ENCODE measurements at regions not wholly inside any gene's neighbourhood (a gene's known extent, or its start where the extent isn't known, plus 50 kb on each side); places are given as distances from the start of the nearest gene placed in this dataset.

DNA sequence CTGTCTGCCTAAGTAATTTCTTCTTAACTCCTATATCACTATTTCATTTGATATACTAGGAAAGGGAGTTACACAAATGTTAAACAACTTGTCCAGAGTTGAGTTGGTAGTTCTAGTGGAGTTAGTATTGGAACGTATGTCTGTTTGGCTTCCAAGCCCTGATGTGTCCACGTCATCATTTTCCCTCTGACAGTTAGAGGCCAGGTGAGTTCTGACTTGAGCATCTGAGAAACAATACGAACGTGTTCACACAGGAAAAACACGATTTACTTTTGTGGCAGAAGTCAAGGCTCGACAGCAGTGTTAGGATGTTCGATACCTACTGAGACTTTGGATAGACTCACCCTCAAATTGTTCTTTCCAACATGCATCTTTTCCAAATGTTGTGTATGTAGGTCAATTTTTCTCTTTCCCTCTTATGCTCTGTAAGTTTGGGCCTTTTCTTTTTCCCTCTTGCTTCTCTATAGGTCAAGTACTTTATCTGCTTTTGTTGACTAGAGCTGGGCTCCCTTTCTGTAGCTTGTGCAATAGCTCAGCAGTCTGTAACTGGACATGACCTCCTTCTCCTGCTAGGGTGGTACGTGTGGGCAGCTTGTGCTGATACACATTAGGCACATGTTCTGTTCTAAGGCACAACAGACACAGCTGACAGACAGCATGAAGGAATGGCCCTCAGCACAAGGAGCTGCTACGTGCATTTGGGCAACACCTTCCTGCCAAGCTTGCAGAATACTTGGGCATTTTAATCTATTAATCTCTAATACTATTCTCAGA is 222.9 kb downstream of the PTEN start:
- TF ChIP-seq, protein P1, sequence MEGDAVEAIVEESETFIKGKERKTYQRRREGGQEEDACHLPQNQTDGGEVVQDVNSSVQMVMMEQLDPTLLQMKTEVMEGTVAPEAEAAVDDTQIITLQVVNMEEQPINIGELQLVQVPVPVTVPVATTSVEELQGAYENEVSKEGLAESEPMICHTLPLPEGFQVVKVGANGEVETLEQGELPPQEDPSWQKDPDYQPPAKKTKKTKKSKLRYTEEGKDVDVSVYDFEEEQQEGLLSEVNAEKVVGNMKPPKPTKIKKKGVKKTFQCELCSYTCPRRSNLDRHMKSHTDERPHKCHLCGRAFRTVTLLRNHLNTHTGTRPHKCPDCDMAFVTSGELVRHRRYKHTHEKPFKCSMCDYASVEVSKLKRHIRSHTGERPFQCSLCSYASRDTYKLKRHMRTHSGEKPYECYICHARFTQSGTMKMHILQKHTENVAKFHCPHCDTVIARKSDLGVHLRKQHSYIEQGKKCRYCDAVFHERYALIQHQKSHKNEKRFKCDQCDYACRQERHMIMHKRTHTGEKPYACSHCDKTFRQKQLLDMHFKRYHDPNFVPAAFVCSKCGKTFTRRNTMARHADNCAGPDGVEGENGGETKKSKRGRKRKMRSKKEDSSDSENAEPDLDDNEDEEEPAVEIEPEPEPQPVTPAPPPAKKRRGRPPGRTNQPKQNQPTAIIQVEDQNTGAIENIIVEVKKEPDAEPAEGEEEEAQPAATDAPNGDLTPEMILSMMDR (IDR thresholded peaks at IDR 0.05), result no peak
- TF ChIP-seq POLR2A (IDR thresholded peaks at IDR 0.05), result no peak
- H3K27me3 ChIP-seq, result no peaks in the 10 kb centered on the region
- no peak overlapping the region for H3K27ac ChIP-seq
- H3K36me3 ChIP-seq, result no peaks in the 10 kb centered on the region
- H3K9me3 ChIP-seq, result no peaks in the 10 kb centered on the region
- no peak for DNase-seq
- H3K4me1 ChIP-seq, result no peaks in the 10 kb centered on the region
- no peak overlapping the region for H3K4me3 ChIP-seq

DNA sequence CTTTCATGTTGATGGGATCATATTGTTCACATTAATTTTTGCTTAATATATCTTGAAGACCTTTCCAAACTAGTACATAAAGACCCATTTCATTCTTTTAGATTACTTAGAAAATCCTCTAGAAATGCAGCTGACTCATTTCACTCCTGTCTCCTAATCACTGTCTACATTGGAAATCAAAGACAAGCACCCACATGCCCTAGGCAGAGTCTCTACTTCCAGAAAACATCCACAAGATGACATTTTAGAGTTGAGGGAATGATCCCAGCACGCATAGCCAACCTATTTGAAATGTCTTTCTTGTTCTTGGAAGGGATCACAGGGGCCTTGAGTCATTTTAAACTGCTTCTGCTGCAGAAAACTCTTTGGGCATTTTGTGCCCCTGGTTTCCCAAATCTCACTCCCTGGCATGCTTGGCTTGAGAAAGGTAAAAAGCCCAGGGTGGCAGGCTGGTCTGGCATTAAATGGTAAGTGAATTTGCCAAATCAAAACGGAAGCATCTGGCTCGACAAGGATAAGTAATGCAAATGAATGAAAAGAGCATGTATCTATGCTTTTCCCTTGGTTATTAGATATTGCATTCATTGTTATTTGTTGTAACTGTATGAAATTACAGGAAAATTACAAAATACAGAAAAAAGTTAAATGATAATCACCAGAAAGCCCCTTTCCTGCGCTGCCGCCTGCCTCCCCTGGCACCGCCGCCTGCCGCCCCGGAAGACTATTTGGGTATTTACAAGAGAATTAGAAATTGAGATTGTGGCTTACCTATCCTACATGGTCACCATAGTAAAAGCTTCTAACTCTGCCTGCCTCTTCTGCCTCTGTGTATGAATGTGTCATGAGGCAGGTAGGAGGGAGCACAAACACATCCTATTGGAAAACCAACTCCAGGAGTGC is 225.3 kb downstream of the PTEN start:
- Histone ChIP-seq H3K4me3 (no peak overlapping the region), H3K27me3 (no peaks in the 10 kb centered on the region), H3K4me1 (no peaks in the 10 kb centered on the region), H3K27ac (no peak overlapping the region), H3K36me3 (no peaks in the 10 kb centered on the region), H3K9me3 (no peaks in the 10 kb centered on the region)
- DNase-seq, result no peak
- TF ChIP-seq, protein P1 (IDR thresholded peaks at IDR 0.05), result no peak
- no peak for TF ChIP-seq POLR2A (IDR thresholded peaks at IDR 0.05)

DNA sequence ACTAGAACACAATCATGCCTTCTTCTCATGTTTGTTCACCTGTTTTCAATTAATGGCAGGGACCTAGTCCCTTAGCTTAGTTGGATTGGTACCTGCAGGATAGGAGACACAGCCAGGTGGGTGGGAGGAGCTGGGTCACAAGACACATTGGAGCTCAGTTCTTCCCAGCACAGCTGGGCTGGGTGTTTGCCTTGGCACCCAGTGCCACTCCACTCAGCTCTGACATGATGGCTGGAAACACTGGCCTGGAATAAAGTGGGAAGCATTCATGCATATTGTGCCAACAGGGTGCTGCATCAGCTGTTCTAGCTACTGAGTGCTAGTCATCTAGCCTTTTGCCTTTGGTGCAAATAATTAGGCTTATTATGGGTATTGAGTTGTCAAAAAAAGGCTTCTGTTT is 226.1 kb downstream of the PTEN start:
- H3K27me3 ChIP-seq, result no peaks in the 10 kb centered on the region
- no peaks in the 10 kb centered on the region for H3K4me1 ChIP-seq
- TF ChIP-seq, protein P1 (IDR thresholded peaks at IDR 0.05), result no peak
- TF ChIP-seq POLR2A (IDR thresholded peaks at IDR 0.05), result no peak
- no peaks in the 10 kb centered on the region for H3K36me3 ChIP-seq
- DNase-seq, result no peak
- no peak overlapping the region for H3K4me3 ChIP-seq
- H3K27ac ChIP-seq, result no peak overlapping the region
- H3K9me3 ChIP-seq, result no peaks in the 10 kb centered on the region

DNA sequence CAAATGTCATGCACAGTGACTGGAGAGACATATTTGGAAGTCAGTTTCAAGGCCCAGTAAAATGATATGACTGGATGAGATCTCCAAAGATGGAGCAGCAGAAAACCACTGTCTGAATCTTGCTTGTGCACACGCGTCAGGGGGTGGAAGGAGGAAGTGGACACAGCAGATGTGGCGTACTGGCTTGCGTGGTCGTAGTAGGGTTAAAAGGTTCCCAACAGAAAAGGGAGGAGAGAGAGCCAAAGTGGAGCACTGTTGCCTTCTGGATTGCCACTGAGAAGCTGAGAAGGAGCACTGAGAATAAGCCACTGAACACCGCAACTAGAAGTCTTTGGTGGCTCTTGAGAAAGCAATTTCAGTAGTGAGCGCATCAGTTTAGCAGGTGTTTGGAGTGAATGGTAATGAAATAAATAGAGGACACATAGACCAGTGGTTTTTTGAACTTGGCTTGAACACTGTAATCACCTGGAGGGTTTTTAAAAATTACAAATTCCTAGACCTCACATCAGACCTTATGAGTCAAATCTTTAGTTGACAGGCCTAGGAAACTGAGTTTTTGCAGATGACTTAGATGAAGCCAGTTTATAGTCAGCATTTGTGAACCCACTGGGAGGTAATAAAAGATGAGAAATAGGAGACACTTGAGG is 227.3 kb downstream of the PTEN start:
- H3K27me3 ChIP-seq, result no peaks in the 10 kb centered on the region
- TF ChIP-seq, protein P1 (IDR thresholded peaks at IDR 0.05), result no peak
- TF ChIP-seq POLR2A (IDR thresholded peaks at IDR 0.05), result no peak
- no peak overlapping the region for H3K4me3 ChIP-seq
- H3K9me3 ChIP-seq, result no peaks in the 10 kb centered on the region
- H3K27ac ChIP-seq, result peak overlapping the region in 2 of 4 donors; percentile 38 to 58
- no peaks in the 10 kb centered on the region for H3K4me1 ChIP-seq
- DNase-seq, result no peak
- H3K36me3 ChIP-seq, result no peaks in the 10 kb centered on the region

DNA sequence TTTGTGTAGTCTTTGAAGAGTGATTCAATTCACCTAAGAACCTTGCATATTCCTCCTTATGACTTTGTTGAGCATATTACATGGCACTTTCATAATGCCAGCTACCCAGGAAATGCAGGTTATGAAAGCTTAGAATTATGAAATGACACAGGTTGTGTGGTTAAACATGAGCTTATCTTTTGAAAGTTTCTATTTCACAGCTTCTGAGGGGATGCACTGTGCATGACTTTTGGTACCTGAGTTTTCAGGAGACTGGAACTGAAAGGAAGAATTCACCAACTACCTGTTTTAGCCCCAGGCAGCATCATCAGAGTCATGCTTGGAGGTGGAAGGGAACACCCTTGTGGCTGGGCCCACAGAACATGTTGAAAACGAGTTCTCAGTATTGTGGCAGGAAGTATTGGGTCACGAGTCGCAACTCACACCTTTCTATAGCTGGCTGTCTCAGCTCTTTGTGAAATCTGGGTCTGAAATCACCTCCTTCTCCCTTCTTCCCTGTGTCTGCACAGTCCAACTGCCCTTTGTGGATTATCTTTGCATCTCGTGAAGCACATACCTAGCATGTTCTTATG is 228.2 kb downstream of the PTEN start:
- Histone ChIP-seq H3K36me3 (no peaks in the 10 kb centered on the region), H3K4me3 (no peak overlapping the region), H3K27me3 (no peaks in the 10 kb centered on the region), H3K9me3 (no peaks in the 10 kb centered on the region), H3K27ac (peak overlapping the region in 3 of 4 donors; percentile 38 to 58 (median 41)), H3K4me1 (no peaks in the 10 kb centered on the region)
- TF ChIP-seq, protein P1 (IDR thresholded peaks at IDR 0.05), result no peak
- no peak for TF ChIP-seq POLR2A (IDR thresholded peaks at IDR 0.05)
- peak in 2 of 3 donors; percentile 85 to 87 for DNase-seq

Data from Peyer's patch (tissue), 4 donors.